ENCODE measurements at regions not wholly inside any gene's neighbourhood (a gene's known extent, or its start where the extent isn't known, plus 50 kb on each side); places are given as distances from the start of the nearest gene placed in this dataset.

GRCh38 chr7:25059576-25059975 is 65.5 kb downstream of the CYCS start:
- CTCF ChIA-PET = no interaction called here
- TF ChIP-seq EZH2 (IDR thresholded peaks at IDR 0.05; ENCODE audit: low read depth) = no peak
- no peaks in the 10 kb centered on the region for H3K9me2 ChIP-seq (ENCODE audit: insufficient read depth)
- no peak overlapping the region for H3K27ac ChIP-seq
- intact Hi-C loops (cut with micrococcal nuclease; ENCODE audit: unreplicated experiment) = no loop called here
- POLR2A ChIA-PET (ENCODE audit: unreplicated experiment) = no interaction called here
- no peaks in the 10 kb centered on the region for H3K79me2 ChIP-seq (ENCODE audit: low read depth)
- H3K4me3 ChIP-seq = no peak overlapping the region
- no peaks in the 10 kb centered on the region for H3K27me3 ChIP-seq (ENCODE audit: insufficient read depth, low read depth)
- no peak overlapping the region for H3K4me2 ChIP-seq
- no peak overlapping the region for H2AFZ ChIP-seq
- H3K9me3 ChIP-seq (ENCODE audit: insufficient read depth, low read depth) = no peaks in the 10 kb centered on the region
- H3K4me1 ChIP-seq (replicated peaks; ENCODE audit: insufficient read depth) = no peaks in the 10 kb centered on the region
- H3K36me3 ChIP-seq (ENCODE audit: low read depth) = no peaks in the 10 kb centered on the region
- H4K20me1 ChIP-seq (ENCODE audit: insufficient read depth) = no peaks in the 10 kb centered on the region
- H3F3A ChIP-seq (ENCODE audit: insufficient read depth, low read depth) = no peaks in the 10 kb centered on the region; the same call in 1 of the 2 replicates
- no peak for DNase-seq
- BruUV-seq (replicated peaks) = no TSS peak

- Histone ChIP-seq H2AFZ (no peak overlapping the region), H3K27ac (no peak overlapping the region), H3K27me3 (ENCODE audit: insufficient read depth, low read depth) (no peaks in the 10 kb centered on the region), H3K4me3 (no peak overlapping the region), H3K9me2 (ENCODE audit: insufficient read depth) (no peaks in the 10 kb centered on the region), H4K20me1 (ENCODE audit: insufficient read depth) (no peaks in the 10 kb centered on the region), H3K4me1 (replicated peaks; ENCODE audit: insufficient read depth) (no peaks in the 10 kb centered on the region), H3K79me2 (ENCODE audit: low read depth) (no peaks in the 10 kb centered on the region), H3K4me2 (no peak overlapping the region), H3K9me3 (ENCODE audit: insufficient read depth, low read depth) (no peaks in the 10 kb centered on the region), H3K36me3 (ENCODE audit: low read depth) (no peaks in the 10 kb centered on the region), H3F3A (ENCODE audit: insufficient read depth, low read depth) (no peaks in the 10 kb centered on the region; the same call in 1 of the 2 replicates)
- CTCF ChIA-PET = no interaction called here
- TF ChIP-seq EZH2 (IDR thresholded peaks at IDR 0.05; ENCODE audit: low read depth) (no peak), CTCF (conservative IDR thresholded peaks at IDR 0.05) (no peak)
- POLR2A ChIA-PET (ENCODE audit: unreplicated experiment) = no interaction called here
- no peak for DNase-seq
- no TSS peak for BruUV-seq (replicated peaks)
- intact Hi-C loops (cut with micrococcal nuclease; ENCODE audit: unreplicated experiment) = no loop called here
Measured at GRCh38 chr7:25056368-25056767, 68.7 kb downstream of the CYCS start.

GRCh38 chr7:25055520-25056220 is 69.4 kb downstream of the CYCS start:
- intact Hi-C loops (cut with micrococcal nuclease; ENCODE audit: unreplicated experiment) = no loop called here
- CTCF ChIA-PET = no interaction called here

More at GRCh38 chr7:25055520-25056220, 69.4 kb downstream of the CYCS start:
- Histone ChIP-seq H3K27ac (no peak overlapping the region), H2AFZ (no peak overlapping the region), H3K79me2 (ENCODE audit: low read depth) (no peaks in the 10 kb centered on the region), H3K4me2 (no peak overlapping the region), H3K27me3 (ENCODE audit: insufficient read depth, low read depth) (no peaks in the 10 kb centered on the region), H3K9me3 (ENCODE audit: insufficient read depth, low read depth) (no peaks in the 10 kb centered on the region), H4K20me1 (ENCODE audit: insufficient read depth) (no peaks in the 10 kb centered on the region), H3K4me1 (replicated peaks; ENCODE audit: insufficient read depth) (no peaks in the 10 kb centered on the region), H3K36me3 (ENCODE audit: low read depth) (no peaks in the 10 kb centered on the region), H3F3A (ENCODE audit: insufficient read depth, low read depth) (no peaks in the 10 kb centered on the region), H3K9me2 (ENCODE audit: insufficient read depth) (no peaks in the 10 kb centered on the region), H3K4me3 (no peak overlapping the region)
- no peak for DNase-seq
- POLR2A ChIA-PET (ENCODE audit: unreplicated experiment) = no interaction called here
- TF ChIP-seq EZH2 (IDR thresholded peaks at IDR 0.05; ENCODE audit: low read depth) = no peak
- no peak for TF ChIP-seq CTCF (conservative IDR thresholded peaks at IDR 0.05)
- BruUV-seq (replicated peaks) = no TSS peak

Measured in PC-9 (cell line).